MM.1S (cell line): ENCODE measurements at regions not wholly inside any gene's neighbourhood (a gene's known extent, or its start where the extent isn't known, plus 50 kb on each side); places are given as distances from the start of the nearest gene placed in this dataset.

Source experiments
- DNase-seq: peaks from one replicate; pipeline ENCODE4 v3.0.0-alpha.2; 2015
- H2AFZ ChIP-seq: fragments of 300-600 bp; sonication (generic); 2 replicates; pipeline ENCODE4 v1.6.0; 2016; ENCODE audit warnings: antibody characterized with exemption, low read length
- H3F3A ChIP-seq: fragments of 300-600 bp; sonication (generic); 2 replicates; pipeline ENCODE4 v1.6.1; 2016; ENCODE audit warnings: mild to moderate bottlenecking, antibody characterized with exemption, low read length, moderate library complexity, mixed read lengths; ENCODE audit not compliant: insufficient read depth
- H3K27ac ChIP-seq: fragments of 300-600 bp; sonication (generic); 2 replicates; pipeline ENCODE4 v1.5.1; 2016; ENCODE audit warnings: mild to moderate bottlenecking, low read length
- H3K27me3 ChIP-seq: fragments of 300-600 bp; sonication (generic); replicated peaks from 2 replicates; pipeline ENCODE4 v1.6.0; 2016; ENCODE audit warnings: low read length; ENCODE audit not compliant: insufficient read depth
- H3K36me3 ChIP-seq: fragments of 300-600 bp; sonication (generic); replicated peaks from 2 replicates; pipeline ENCODE4 v1.6.1; 2016; ENCODE audit warnings: mild to moderate bottlenecking, low read length, mixed read lengths; ENCODE audit not compliant: insufficient read depth
- H3K4me1 ChIP-seq: fragments of 300-600 bp; sonication (generic); 2 replicates; pipeline ENCODE4 v1.6.1; 2016; ENCODE audit warnings: low read length, mixed read lengths
- H3K4me2 ChIP-seq: fragments of 300-600 bp; sonication (generic); 2 replicates; pipeline ENCODE4 v1.6.0; 2016; ENCODE audit warnings: low read depth, low read length
- H3K4me3 ChIP-seq: fragments of 300-600 bp; sonication (generic); 2 replicates; pipeline ENCODE4 v1.5.1; 2016; ENCODE audit warnings: low read length, mixed read lengths
- H3K79me2 ChIP-seq: fragments of 300-600 bp; sonication (generic); 2 replicates; pipeline ENCODE4 v1.6.1; 2016; ENCODE audit warnings: mixed run types, low read length, mixed read lengths
- H3K9ac ChIP-seq: fragments of 300-600 bp; sonication (generic); 2 replicates; pipeline ENCODE4 v1.6.1; 2016; ENCODE audit warnings: low read length, mixed read lengths
- H3K9me2 ChIP-seq: fragments of 300-600 bp; sonication (generic); replicated peaks from 2 replicates; pipeline ENCODE4 v1.6.1; 2016; ENCODE audit warnings: mild to moderate bottlenecking, low read length, mixed read lengths; ENCODE audit not compliant: insufficient read depth
- H3K9me3 ChIP-seq: fragments of 300-600 bp; sonication (generic); replicated peaks from 2 replicates; pipeline ENCODE4 v1.6.1; 2016; ENCODE audit warnings: mild to moderate bottlenecking, low read length, mixed read lengths; ENCODE audit not compliant: insufficient read depth
- H4K20me1 ChIP-seq: fragments of 300-600 bp; sonication (generic); 2 replicates; pipeline ENCODE4 v1.6.1; 2016; ENCODE audit warnings: mild to moderate bottlenecking, low read length, moderate library complexity, mixed read lengths; ENCODE audit not compliant: insufficient read depth
- CTCF ChIP-seq: fragments of 300-600 bp; sonication (generic); IDR thresholded peaks from 2 replicates; pipeline ENCODE4 v1.5.1; 2016; ENCODE audit warnings: antibody characterized with exemption, low read length, mixed read lengths
- EZH2 ChIP-seq: fragments of 300-600 bp; sonication (generic); optimal IDR thresholded peaks from 2 replicates; pipeline ENCODE3; 2017; ENCODE audit warnings: low read depth, mild to moderate bottlenecking, antibody characterized with exemption, low read length, mixed read lengths
- EZH2phosphoT487 ChIP-seq: fragments of 300-600 bp; sonication (generic); IDR thresholded peaks from 2 replicates; pipeline ENCODE4 v1.6.1; 2018; ENCODE audit warnings: antibody characterized with exemption, low read length

- Histone ChIP-seq H3K4me1 (no peaks in the 10 kb centered on the region), H3K27ac (no peak overlapping the region), H3K9me3 (no peaks in the 10 kb centered on the region), H2AFZ (no peak overlapping the region), H3K27me3 (no peaks in the 10 kb centered on the region), H3F3A (no peaks in the 10 kb centered on the region), H3K9me2 (no peaks in the 10 kb centered on the region), H3K36me3 (no peaks in the 10 kb centered on the region), H3K79me2 (no peaks in the 10 kb centered on the region), H4K20me1 (no peaks in the 10 kb centered on the region), H3K4me3 (no peak overlapping the region), H3K4me2 (no peak overlapping the region), H3K9ac (no peak overlapping the region)
- DNase-seq, result no peak
- TF ChIP-seq EZH2phosphoT487 (no peak), CTCF (no peak), EZH2 (no peak)
Observed at GRCh38 chr12:69108037-69108436, 131.3 kb upstream of the CPSF6 start.

GRCh38 chr12:69112616-69113015, 126.8 kb upstream of the CPSF6 start:
- Histone ChIP-seq H3K36me3 (no peaks in the 10 kb centered on the region), H4K20me1 (no peaks in the 10 kb centered on the region), H3K9ac (no peak overlapping the region), H3K79me2 (no peaks in the 10 kb centered on the region), H3K9me3 (no peaks in the 10 kb centered on the region), H3K27me3 (no peaks in the 10 kb centered on the region), H3K27ac (no peak overlapping the region), H3F3A (no peaks in the 10 kb centered on the region), H3K9me2 (no peaks in the 10 kb centered on the region), H2AFZ (no peak overlapping the region), H3K4me2 (no peak overlapping the region), H3K4me1 (no peaks in the 10 kb centered on the region), H3K4me3 (no peak overlapping the region)
- TF ChIP-seq EZH2 (no peak), CTCF (no peak), EZH2phosphoT487 (no peak)
- DNase-seq, result no peak

- no peak overlapping the region for H3K4me3 ChIP-seq
- no peak overlapping the region for H3K9ac ChIP-seq
- H3F3A ChIP-seq, result no peaks in the 10 kb centered on the region
- no peaks in the 10 kb centered on the region for H3K27me3 ChIP-seq
- no peak overlapping the region for H3K27ac ChIP-seq
- no peaks in the 10 kb centered on the region for H3K4me1 ChIP-seq
- H3K9me3 ChIP-seq, result no peaks in the 10 kb centered on the region
- no peaks in the 10 kb centered on the region for H3K36me3 ChIP-seq
- H4K20me1 ChIP-seq, result no peaks in the 10 kb centered on the region
- no peak for TF ChIP-seq EZH2phosphoT487
- TF ChIP-seq EZH2, result no peak
- no peak for TF ChIP-seq CTCF
- H2AFZ ChIP-seq, result no peak overlapping the region
- H3K79me2 ChIP-seq, result no peaks in the 10 kb centered on the region
- H3K9me2 ChIP-seq, result no peaks in the 10 kb centered on the region
- no peak for DNase-seq
- no peak overlapping the region for H3K4me2 ChIP-seq
Observed at GRCh38 chr12:69115099-69115498, 124.3 kb upstream of the CPSF6 start.
